GM21515 (cell line): ENCODE measurements at regions not wholly inside any gene's neighbourhood (a gene's known extent, or its start where the extent isn't known, plus 50 kb on each side); places are given as distances from the start of the nearest gene placed in this dataset.

ENCODE experiments used
- ATAC-seq: cut with Tn5 transposase; IDR thresholded peaks from one replicate; pipeline ENCODE4 v1.9.1; 2021; ENCODE audit not compliant: unreplicated experiment

GRCh38 chr3:73680391-73681095 is 55.8 kb upstream of the PDZRN3 start:
- ATAC-seq = no peak

- ATAC-seq = no peak
Observed at GRCh38 chr3:73677336-73678024, 52.7 kb upstream of the PDZRN3 start.
